DND-41 (cell line): ENCODE measurements at regions not wholly inside any gene's neighbourhood (a gene's known extent, or its start where the extent isn't known, plus 50 kb on each side); places are given as distances from the start of the nearest gene placed in this dataset.

Experiments used
- ATAC-seq: fragments of 200-7000 bp; cut with Tn5 transposase; 3 replicates; pipeline ENCODE4 v1.9.1; 2021; ENCODE audit warnings: low read depth; ENCODE audit not compliant: insufficient read depth
- DNase-seq: peaks from one replicate; pipeline ENCODE4 v3.0.0-alpha.2; 2020
- H2AFZ ChIP-seq: 2 replicates; pipeline ENCODE4 v1.6.0; 2012; ENCODE audit warnings: low read depth, low read length
- H3K27ac ChIP-seq: 2 replicates; pipeline ENCODE4 v1.5.1; 2012; ENCODE audit warnings: low read length, inconsistent platforms
- H3K27me3 ChIP-seq: fragments of 200-600 bp; sonication (generic); 2 replicates; pipeline ENCODE4 v1.6.0; 2012; ENCODE audit warnings: low read length, mild to moderate bottlenecking, inconsistent platforms; ENCODE audit not compliant: insufficient read depth, poor library complexity
- H3K36me3 ChIP-seq: 2 replicates; pipeline ENCODE4 v1.5.1; 2012; ENCODE audit warnings: low read length, inconsistent platforms; ENCODE audit not compliant: insufficient read depth
- H3K4me1 ChIP-seq: 2 replicates; pipeline ENCODE4 v1.5.1; 2012; ENCODE audit warnings: mild to moderate bottlenecking, low read length; ENCODE audit not compliant: insufficient read depth
- H3K4me2 ChIP-seq: 2 replicates; pipeline ENCODE4 v1.6.0; 2012; ENCODE audit warnings: mild to moderate bottlenecking, moderate library complexity, low read length, inconsistent platforms; ENCODE audit not compliant: insufficient read depth
- H3K4me3 ChIP-seq, 2 experiments: fragments of 200-600 bp in 1 of 2; shearing (Covaris generic) in 1 of 2; 2 replicates each; pipeline ENCODE4 v1.5.1; 2012 to 2016; ENCODE audit warnings: inconsistent platforms in 2 of 2, low read length in 2 of 2, mild to moderate bottlenecking in 2 of 2, low read depth in 1 of 2, moderate library complexity in 1 of 2
- H3K79me2 ChIP-seq: 2 replicates; pipeline ENCODE4 v1.6.0; 2012; ENCODE audit warnings: low read length, inconsistent platforms; ENCODE audit not compliant: insufficient read depth
- H3K9ac ChIP-seq: 2 replicates; pipeline ENCODE4 v1.6.0; 2012; ENCODE audit warnings: low read depth, mild to moderate bottlenecking, inconsistent platforms, low read length, moderate library complexity
- H3K9me3 ChIP-seq: 2 replicates; pipeline ENCODE4 v1.5.1; 2012; ENCODE audit warnings: low read length, moderate library complexity, mild to moderate bottlenecking, inconsistent platforms; ENCODE audit not compliant: insufficient read depth, severe bottlenecking
- H4K20me1 ChIP-seq: 2 replicates; pipeline ENCODE4 v1.6.0; 2012; ENCODE audit warnings: low read length; ENCODE audit not compliant: insufficient read depth
- EZH2 ChIP-seq: IDR thresholded peaks from 3 replicates; pipeline ENCODE4 v1.6.1; 2012; ENCODE audit warnings: borderline replicate concordance, low read depth, mild to moderate bottlenecking, moderate library complexity, low read length, inconsistent platforms; ENCODE audit not compliant: severe bottlenecking
- TF ChIP-seq, protein P1 (sequence below): IDR thresholded peaks from 2 replicates; pipeline ENCODE4 v1.5.1; 2012; ENCODE audit warnings: borderline replicate concordance, low read length, moderate library complexity, mild to moderate bottlenecking; ENCODE audit not compliant: poor library complexity, severe bottlenecking; ENCODE audit errors: extremely low read depth

DNA sequence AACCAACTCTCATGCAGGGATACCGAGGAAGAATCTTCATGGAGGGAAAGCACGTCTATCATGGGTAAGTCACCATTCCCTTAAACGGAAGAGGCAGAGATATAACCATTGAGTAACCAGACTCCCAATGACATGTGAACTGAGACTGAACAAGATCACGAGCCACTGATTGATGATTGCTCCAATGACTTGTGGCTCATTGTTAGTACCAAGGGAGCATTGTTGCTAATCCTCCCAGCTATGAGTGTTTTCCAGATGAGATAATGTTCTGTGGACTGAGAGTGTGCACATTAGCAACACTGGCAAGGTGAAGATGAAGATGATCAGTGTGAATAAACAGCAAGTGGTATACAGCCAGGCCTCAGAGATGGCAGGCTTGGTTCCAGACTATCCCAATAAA lies 219.2 kb upstream of the MAP3K1 start:
- H4K20me1 ChIP-seq = no peaks in the 10 kb centered on the region
- no peak for DNase-seq
- no peaks in the 10 kb centered on the region for H3K27me3 ChIP-seq
- no peaks in the 10 kb centered on the region for H3K9me3 ChIP-seq
- H3K4me3 ChIP-seq = no peak overlapping the region
- no peak overlapping the region for H3K4me2 ChIP-seq
- ATAC-seq = no peak
- no peak overlapping the region for H3K27ac ChIP-seq
- no peaks in the 10 kb centered on the region for H3K36me3 ChIP-seq
- no peak overlapping the region for H2AFZ ChIP-seq
- TF ChIP-seq, protein P1, sequence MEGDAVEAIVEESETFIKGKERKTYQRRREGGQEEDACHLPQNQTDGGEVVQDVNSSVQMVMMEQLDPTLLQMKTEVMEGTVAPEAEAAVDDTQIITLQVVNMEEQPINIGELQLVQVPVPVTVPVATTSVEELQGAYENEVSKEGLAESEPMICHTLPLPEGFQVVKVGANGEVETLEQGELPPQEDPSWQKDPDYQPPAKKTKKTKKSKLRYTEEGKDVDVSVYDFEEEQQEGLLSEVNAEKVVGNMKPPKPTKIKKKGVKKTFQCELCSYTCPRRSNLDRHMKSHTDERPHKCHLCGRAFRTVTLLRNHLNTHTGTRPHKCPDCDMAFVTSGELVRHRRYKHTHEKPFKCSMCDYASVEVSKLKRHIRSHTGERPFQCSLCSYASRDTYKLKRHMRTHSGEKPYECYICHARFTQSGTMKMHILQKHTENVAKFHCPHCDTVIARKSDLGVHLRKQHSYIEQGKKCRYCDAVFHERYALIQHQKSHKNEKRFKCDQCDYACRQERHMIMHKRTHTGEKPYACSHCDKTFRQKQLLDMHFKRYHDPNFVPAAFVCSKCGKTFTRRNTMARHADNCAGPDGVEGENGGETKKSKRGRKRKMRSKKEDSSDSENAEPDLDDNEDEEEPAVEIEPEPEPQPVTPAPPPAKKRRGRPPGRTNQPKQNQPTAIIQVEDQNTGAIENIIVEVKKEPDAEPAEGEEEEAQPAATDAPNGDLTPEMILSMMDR = no peak
- TF ChIP-seq EZH2 = no peak
- H3K4me1 ChIP-seq = no peaks in the 10 kb centered on the region
- no peaks in the 10 kb centered on the region for H3K79me2 ChIP-seq
- no peak overlapping the region for H3K9ac ChIP-seq

GRCh38 chr5:56595566-56595965 lies 219.8 kb upstream of the MAP3K1 start:
- Histone ChIP-seq H3K4me1 (no peaks in the 10 kb centered on the region), H3K4me3 (no peak overlapping the region), H3K27me3 (no peaks in the 10 kb centered on the region), H3K36me3 (no peaks in the 10 kb centered on the region), H3K4me2 (no peak overlapping the region), H3K9me3 (no peaks in the 10 kb centered on the region), H3K9ac (no peak overlapping the region), H2AFZ (no peak overlapping the region), H3K79me2 (no peaks in the 10 kb centered on the region), H4K20me1 (no peaks in the 10 kb centered on the region), H3K27ac (no peak overlapping the region)
- no peak for ATAC-seq
- no peak for TF ChIP-seq EZH2
- TF ChIP-seq, protein P1 = no peak
- no peak for DNase-seq

GRCh38 chr5:56594792-56595191 lies 220.6 kb upstream of the MAP3K1 start:
- Histone ChIP-seq H3K9ac (no peak overlapping the region), H3K36me3 (no peaks in the 10 kb centered on the region), H3K4me2 (no peak overlapping the region), H3K79me2 (no peaks in the 10 kb centered on the region), H3K4me1 (no peaks in the 10 kb centered on the region), H3K27ac (no peak overlapping the region), H4K20me1 (no peaks in the 10 kb centered on the region), H3K9me3 (no peaks in the 10 kb centered on the region), H3K27me3 (no peaks in the 10 kb centered on the region), H3K4me3 (no peak overlapping the region), H2AFZ (no peak overlapping the region)
- TF ChIP-seq, protein P1 = no peak
- DNase-seq (no peak), ATAC-seq (no peak)

DNA sequence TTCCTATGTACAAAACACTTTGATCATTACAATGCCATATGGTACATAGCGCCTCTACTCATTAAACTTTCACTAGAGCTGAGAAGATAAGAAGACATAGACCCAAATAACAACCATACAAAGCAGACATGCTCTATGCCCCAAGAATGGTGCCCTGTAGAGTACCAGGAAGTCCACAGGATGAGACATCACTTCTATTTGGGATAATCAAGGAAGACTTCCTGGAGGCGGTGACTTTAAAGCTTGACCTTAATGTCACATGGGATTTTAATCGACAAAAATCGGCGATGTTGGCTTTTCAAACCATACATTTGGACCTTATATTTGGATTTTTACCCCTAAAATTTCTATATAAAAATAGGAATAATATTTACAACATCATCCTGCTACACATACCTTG lies 224.3 kb upstream of the MAP3K1 start:
- Histone ChIP-seq H2AFZ (no peak overlapping the region), H4K20me1 (no peaks in the 10 kb centered on the region)

More for the DNA sequence above, 224.3 kb upstream of the MAP3K1 start:
- H3K36me3 ChIP-seq = no peaks in the 10 kb centered on the region
- H3K79me2 ChIP-seq = no peaks in the 10 kb centered on the region
- DNase-seq (no peak), ATAC-seq (no peak)
- H3K27me3 ChIP-seq = peaks cover 8% of the 10 kb centered on the region
- H3K4me1 ChIP-seq = peaks cover 4% of the 10 kb centered on the region; the same call in 1 of the 2 replicates
- H3K27ac ChIP-seq = no peak overlapping the region
- no peaks in the 10 kb centered on the region for H3K9me3 ChIP-seq
- no peak overlapping the region for H3K4me3 ChIP-seq
- no peak overlapping the region for H3K9ac ChIP-seq
- TF ChIP-seq, protein P1 = no peak
- TF ChIP-seq EZH2 = no peak
- H3K4me2 ChIP-seq = no peak overlapping the region
